NOMO-1 (cell line): ENCODE measurements at regions not wholly inside any gene's neighbourhood (a gene's known extent, or its start where the extent isn't known, plus 50 kb on each side); places are given as distances from the start of the nearest gene placed in this dataset.
"Not testable (repeated sequence)": the region's sequence is repeated elsewhere in the genome, so short reads cannot be mapped to it uniquely, and the experiment has no call there.

Source experiments
- DNase-seq, 2 experiments: peaks; one replicate each; lab custom pipeline; 2025; ENCODE audit not compliant: unreplicated experiment in 2 of 2; lab: John Stamatoyannopoulos, UW

- no peak for DNase-seq
Measured at GRCh38 chr11:36790526-36790925, 192.5 kb upstream of the RAG2 start.

GRCh38 chr11:36783808-36784207 is 185.8 kb upstream of the RAG2 start:
- DNase-seq = no peak

GRCh38 chr11:36779791-36780190 is 181.8 kb upstream of the RAG2 start:
- no peak for DNase-seq

GRCh38 chr11:36777311-36777710 is 179.3 kb upstream of the RAG2 start:
- DNase-seq = no peak

GRCh38 chr11:36775756-36776155 is 177.7 kb upstream of the RAG2 start:
- no peak for DNase-seq

GRCh38 chr11:36775130-36775529 is 177.1 kb upstream of the RAG2 start:
- no peak for DNase-seq

- DNase-seq = no peak
Measured at GRCh38 chr11:36774603-36775002, 176.6 kb upstream of the RAG2 start.

GRCh38 chr11:36763187-36763586 is 165.2 kb upstream of the RAG2 start:
- no peak for DNase-seq

GRCh38 chr11:36757075-36757474 is 159.0 kb upstream of the RAG2 start:
- no peak for DNase-seq

- DNase-seq = no peak
Measured at GRCh38 chr11:36753960-36754359, 155.9 kb upstream of the RAG2 start.

GRCh38 chr11:36751996-36752395 is 154.0 kb upstream of the RAG2 start:
- no peak for DNase-seq

- DNase-seq = no peak
Measured at GRCh38 chr11:36751335-36751781, 153.3 kb upstream of the RAG2 start.

- no peak for DNase-seq
Measured at GRCh38 chr11:36750349-36750748, 152.3 kb upstream of the RAG2 start.

- no peak for DNase-seq
Measured at GRCh38 chr11:36748836-36749235, 150.8 kb upstream of the RAG2 start.

GRCh38 chr11:36746886-36747710 is 149.1 kb upstream of the RAG2 start:
- DNase-seq = peak; percentile 81 to 87

- DNase-seq = peak; percentile 62 to 65
Measured at GRCh38 chr11:36744375-36745168, 146.5 kb upstream of the RAG2 start.

- DNase-seq = no peak
Measured at GRCh38 chr11:36743039-36743438, 145.0 kb upstream of the RAG2 start.

- no peak for DNase-seq
Measured at GRCh38 chr11:36741515-36741914, 143.5 kb upstream of the RAG2 start.

GRCh38 chr11:36738292-36738861 is 140.3 kb upstream of the RAG2 start:
- peak; percentile 3 to 59 for DNase-seq

- peak; percentile 12 to 49 for DNase-seq
Measured at GRCh38 chr11:36736103-36736502, 138.1 kb upstream of the RAG2 start.

GRCh38 chr11:36733721-36734120 is 135.7 kb upstream of the RAG2 start:
- DNase-seq = not testable (repeated sequence)

GRCh38 chr11:36730761-36731160 is 132.7 kb upstream of the RAG2 start:
- DNase-seq = no peak
